Endothelial cell of umbilical vein (primary cell): ENCODE measurements at regions not wholly inside any gene's neighbourhood (a gene's known extent, or its start where the extent isn't known, plus 50 kb on each side); places are given as distances from the start of the nearest gene placed in this dataset.

Experiments
- CTCF ChIP-seq, 2 donors: IDR thresholded peaks; 1 replicate in 1 of 2; 2 replicates in 1 of 2; pipeline ENCODE4 v1.5.1; 2011; ENCODE audit warnings: low read length in 2 of 2, mild to moderate bottlenecking in 2 of 2, moderate library complexity in 2 of 2, control low read depth in 1 of 2, inconsistent platforms in 1 of 2, low read depth in 1 of 2; ENCODE audit not compliant: insufficient read depth in 1 of 2; ENCODE audit errors: extremely low read depth in 1 of 2
- FOS ChIP-seq: IDR thresholded peaks from 2 replicates; pipeline ENCODE4 v1.6.1; 2011; ENCODE audit warnings: mild to moderate bottlenecking, low read length, moderate library complexity, borderline replicate concordance; ENCODE audit not compliant: insufficient read depth
- JUN ChIP-seq: IDR thresholded peaks from 2 replicates; pipeline ENCODE4 v1.6.1; 2011; ENCODE audit warnings: borderline replicate concordance, low read depth; ENCODE audit not compliant: insufficient read length, insufficient read depth
- POLR2AphosphoS5 ChIP-seq: IDR thresholded peaks from 2 replicates; pipeline ENCODE4 v1.6.1; 2012; ENCODE audit warnings: low read depth, mild to moderate bottlenecking, control low read depth, low read length, moderate library complexity; ENCODE audit not compliant: insufficient read depth

- peak in 1 of 2 donors; percentile 29 for TF ChIP-seq CTCF (IDR thresholded peaks at IDR 0.05; ENCODE audit: extremely low read depth in 1 of 2, insufficient read depth in 1 of 2, low read depth in 1 of 2, low read length in 2 of 2)
- no peak for TF ChIP-seq POLR2AphosphoS5
- no peak for TF ChIP-seq JUN
- no peak for TF ChIP-seq FOS
Measured at GRCh38 chr15:24761704-24762302, 86.2 kb downstream of the NPAP1 start.
